ENCODE measurements at regions not wholly inside any gene's neighbourhood (a gene's known extent, or its start where the extent isn't known, plus 50 kb on each side); places are given as distances from the start of the nearest gene placed in this dataset.
A peak's percentile ranks its signal among the peaks of the same experiment; 100 is the strongest.
"Not testable (repeated sequence)": the region's sequence is repeated elsewhere in the genome, so short reads cannot be mapped to it uniquely, and the experiment has no call there.

GRCh38 chr10:29386342-29386999 lies 97.6 kb downstream of the LYZL1 start:
- intact Hi-C loops (cut with DNase I; ENCODE audit: low total_unique reads): loop anchor here (10.0 kb wide), 1 partner anchor 68 kb away; no protein-coding TSS in a partner anchor
- H3K27me3 ChIP-seq: no peaks in the 10 kb centered on the region

GRCh38 chr10:29387269-29387668 lies 98.4 kb downstream of the LYZL1 start:
- TF ChIP-seq POLR2A (IDR thresholded peaks at IDR 0.05) (no peak), CTCF (IDR thresholded peaks at IDR 0.05) (no peak)
- DNase-seq: no peak
- H3K9me3 ChIP-seq: no peaks in the 10 kb centered on the region
- intact Hi-C loops (cut with DNase I; ENCODE audit: low total_unique reads): loop anchor here (10.0 kb wide), 1 partner anchor 68 kb away; no protein-coding TSS in a partner anchor
- no peaks in the 10 kb centered on the region for H3K27me3 ChIP-seq
- no peaks in the 10 kb centered on the region for H3K4me1 ChIP-seq
- H3K27ac ChIP-seq: no peak overlapping the region
- no peaks in the 10 kb centered on the region for H3K36me3 ChIP-seq
- no peak overlapping the region for H3K4me3 ChIP-seq

More at GRCh38 chr10:29386342-29386999, 97.6 kb downstream of the LYZL1 start:
- Histone ChIP-seq H3K4me1 (no peaks in the 10 kb centered on the region), H3K27ac (no peak overlapping the region), H3K36me3 (no peaks in the 10 kb centered on the region), H3K9me3 (no peaks in the 10 kb centered on the region), H3K4me3 (no peak overlapping the region)
- peak; percentile 60 to 78 (median 70) for TF ChIP-seq CTCF (IDR thresholded peaks at IDR 0.05)
- no peak for TF ChIP-seq POLR2A (IDR thresholded peaks at IDR 0.05)
- DNase-seq: no peak

GRCh38 chr10:29388112-29388511 lies 99.2 kb downstream of the LYZL1 start:
- not testable (repeated sequence) for DNase-seq, H3K36me3 ChIP-seq, H3K4me3 ChIP-seq, H3K9me3 ChIP-seq, H3K27ac ChIP-seq, H3K27me3 ChIP-seq, H3K4me1 ChIP-seq
- intact Hi-C loops (cut with DNase I; ENCODE audit: low total_unique reads): loop anchor here (10.0 kb wide), 1 partner anchor 67 kb away; no protein-coding TSS in a partner anchor

GRCh38 chr10:29389493-29389892 lies 100.6 kb downstream of the LYZL1 start:
- intact Hi-C loops (cut with DNase I; ENCODE audit: low total_unique reads): loop anchor here (10.0 kb wide), 1 partner anchor 65 kb away; no protein-coding TSS in a partner anchor
- H3K4me3 ChIP-seq: no peak overlapping the region
- no peaks in the 10 kb centered on the region for H3K9me3 ChIP-seq

GRCh38 chr10:29389935-29390334 lies 101.1 kb downstream of the LYZL1 start:
- Histone ChIP-seq H3K36me3 (no peaks in the 10 kb centered on the region), H3K4me3 (no peak overlapping the region), H3K27me3 (no peaks in the 10 kb centered on the region), H3K9me3 (no peaks in the 10 kb centered on the region), H3K27ac (no peak overlapping the region), H3K4me1 (no peaks in the 10 kb centered on the region)
- DNase-seq: no peak
- intact Hi-C loops (cut with DNase I; ENCODE audit: low total_unique reads): loop anchor here (10.0 kb wide), 1 partner anchor 65 kb away; no protein-coding TSS in a partner anchor
- TF ChIP-seq CTCF (IDR thresholded peaks at IDR 0.05): no peak
- TF ChIP-seq POLR2A (IDR thresholded peaks at IDR 0.05): no peak

More at GRCh38 chr10:29389493-29389892, 100.6 kb downstream of the LYZL1 start:
- TF ChIP-seq POLR2A (IDR thresholded peaks at IDR 0.05) (no peak), CTCF (IDR thresholded peaks at IDR 0.05) (no peak)
- Histone ChIP-seq H3K27ac (no peak overlapping the region), H3K27me3 (no peaks in the 10 kb centered on the region), H3K4me1 (no peaks in the 10 kb centered on the region), H3K36me3 (no peaks in the 10 kb centered on the region)
- DNase-seq: no peak

Measured in uterus (tissue), 3 donors.